ENCODE measurements at regions not wholly inside any gene's neighbourhood (a gene's known extent, or its start where the extent isn't known, plus 50 kb on each side); places are given as distances from the start of the nearest gene placed in this dataset.

DNA sequence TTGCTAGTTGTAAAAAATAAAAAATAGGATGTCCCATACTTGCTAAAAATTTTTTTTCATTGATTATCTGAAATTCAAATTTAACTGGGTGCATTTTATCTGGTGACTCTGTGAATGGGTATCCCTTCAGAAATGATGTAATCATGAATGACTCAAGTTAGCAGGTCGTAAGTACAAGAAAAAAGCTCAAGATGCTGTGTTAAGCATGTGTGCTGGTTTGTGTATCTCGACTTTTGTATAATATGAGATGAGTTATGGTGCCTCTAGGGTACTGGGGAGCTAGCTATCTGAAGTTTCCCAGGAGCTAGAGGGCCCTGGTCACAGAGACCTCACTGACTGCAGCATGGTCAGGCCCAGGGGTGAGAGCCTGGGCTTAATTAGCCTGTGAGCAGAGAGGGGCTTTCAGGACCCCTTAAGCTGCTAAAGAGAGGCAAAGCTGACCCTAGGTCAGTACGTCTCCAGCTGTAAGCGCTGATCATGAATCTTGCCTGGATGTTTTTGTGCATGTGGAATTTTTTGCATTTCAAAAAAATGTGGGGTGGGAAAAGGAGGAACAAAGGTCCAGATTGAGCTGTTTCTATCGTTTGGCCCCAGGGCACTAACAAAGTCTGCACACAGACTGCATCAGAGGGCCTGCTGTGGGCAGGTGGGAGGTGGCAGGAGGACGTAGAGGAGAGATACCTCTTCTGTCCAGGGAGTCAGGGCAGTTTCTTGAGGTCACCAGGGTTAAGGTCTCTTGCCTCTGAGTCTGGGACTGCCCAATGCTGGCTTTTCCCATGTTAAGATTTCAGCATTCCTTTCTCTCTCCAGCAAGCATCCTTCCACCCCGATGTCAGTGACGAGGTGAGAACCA is 233.2 kb upstream of the TPM1 start:
- DNase-seq: no peak
- Histone ChIP-seq H3K36me3 (replicated peaks; ENCODE audit: insufficient read depth, low read length) (no peaks in the 10 kb centered on the region), H3F3A (ENCODE audit: insufficient read depth, low read length) (no peaks in the 10 kb centered on the region), H3K27me3 (replicated peaks; ENCODE audit: insufficient read depth, low read length) (no peaks in the 10 kb centered on the region), H3K4me2 (ENCODE audit: low read depth, low read length) (no peak overlapping the region), H3K4me1 (ENCODE audit: low read length) (no peaks in the 10 kb centered on the region), H2AFZ (ENCODE audit: low read length) (no peak overlapping the region), H3K79me2 (ENCODE audit: low read length) (no peaks in the 10 kb centered on the region), H4K20me1 (ENCODE audit: insufficient read depth, low read length) (no peaks in the 10 kb centered on the region), H3K4me3 (ENCODE audit: low read length) (no peak overlapping the region), H3K9ac (ENCODE audit: low read length) (no peak overlapping the region), H3K9me3 (replicated peaks; ENCODE audit: insufficient read depth, low read length) (no peaks in the 10 kb centered on the region), H3K27ac (ENCODE audit: low read length) (no peak overlapping the region), H3K9me2 (replicated peaks; ENCODE audit: insufficient read depth, low read length) (no peaks in the 10 kb centered on the region)
- no peak for TF ChIP-seq EZH2 (optimal IDR thresholded peaks at IDR 0.05; ENCODE audit: low read depth, low read length)
- no peak for TF ChIP-seq EZH2phosphoT487 (IDR thresholded peaks at IDR 0.05; ENCODE audit: low read length)

DNA sequence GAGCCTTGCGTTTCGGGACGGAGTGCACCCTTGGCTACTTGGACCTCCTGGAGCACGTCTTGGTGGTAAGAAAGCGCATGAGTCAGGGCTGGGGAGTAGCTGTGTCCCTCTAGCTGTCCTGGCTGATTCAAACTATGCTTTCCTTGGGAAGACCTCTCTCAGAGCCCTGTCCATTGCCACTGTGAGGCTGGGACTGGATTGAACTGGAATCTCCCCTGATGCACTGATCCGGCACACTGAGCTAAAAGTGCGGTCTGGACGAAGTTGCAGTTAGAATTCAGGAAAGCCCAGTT is 232.6 kb upstream of the TPM1 start:
- no peak for DNase-seq
- Histone ChIP-seq H3K9ac (ENCODE audit: low read length) (no peak overlapping the region), H3K27ac (ENCODE audit: low read length) (no peak overlapping the region), H2AFZ (ENCODE audit: low read length) (no peak overlapping the region), H3K27me3 (replicated peaks; ENCODE audit: insufficient read depth, low read length) (no peaks in the 10 kb centered on the region), H3K4me2 (ENCODE audit: low read depth, low read length) (no peak overlapping the region), H3K4me3 (ENCODE audit: low read length) (no peak overlapping the region), H3F3A (ENCODE audit: insufficient read depth, low read length) (no peaks in the 10 kb centered on the region), H3K36me3 (replicated peaks; ENCODE audit: insufficient read depth, low read length) (no peaks in the 10 kb centered on the region), H3K9me3 (replicated peaks; ENCODE audit: insufficient read depth, low read length) (no peaks in the 10 kb centered on the region), H3K79me2 (ENCODE audit: low read length) (no peaks in the 10 kb centered on the region), H3K9me2 (replicated peaks; ENCODE audit: insufficient read depth, low read length) (no peaks in the 10 kb centered on the region), H3K4me1 (ENCODE audit: low read length) (no peaks in the 10 kb centered on the region), H4K20me1 (ENCODE audit: insufficient read depth, low read length) (no peaks in the 10 kb centered on the region)
- no peak for TF ChIP-seq EZH2phosphoT487 (IDR thresholded peaks at IDR 0.05; ENCODE audit: low read length)
- TF ChIP-seq EZH2 (optimal IDR thresholded peaks at IDR 0.05; ENCODE audit: low read depth, low read length): no peak
- TF ChIP-seq, protein P1, sequence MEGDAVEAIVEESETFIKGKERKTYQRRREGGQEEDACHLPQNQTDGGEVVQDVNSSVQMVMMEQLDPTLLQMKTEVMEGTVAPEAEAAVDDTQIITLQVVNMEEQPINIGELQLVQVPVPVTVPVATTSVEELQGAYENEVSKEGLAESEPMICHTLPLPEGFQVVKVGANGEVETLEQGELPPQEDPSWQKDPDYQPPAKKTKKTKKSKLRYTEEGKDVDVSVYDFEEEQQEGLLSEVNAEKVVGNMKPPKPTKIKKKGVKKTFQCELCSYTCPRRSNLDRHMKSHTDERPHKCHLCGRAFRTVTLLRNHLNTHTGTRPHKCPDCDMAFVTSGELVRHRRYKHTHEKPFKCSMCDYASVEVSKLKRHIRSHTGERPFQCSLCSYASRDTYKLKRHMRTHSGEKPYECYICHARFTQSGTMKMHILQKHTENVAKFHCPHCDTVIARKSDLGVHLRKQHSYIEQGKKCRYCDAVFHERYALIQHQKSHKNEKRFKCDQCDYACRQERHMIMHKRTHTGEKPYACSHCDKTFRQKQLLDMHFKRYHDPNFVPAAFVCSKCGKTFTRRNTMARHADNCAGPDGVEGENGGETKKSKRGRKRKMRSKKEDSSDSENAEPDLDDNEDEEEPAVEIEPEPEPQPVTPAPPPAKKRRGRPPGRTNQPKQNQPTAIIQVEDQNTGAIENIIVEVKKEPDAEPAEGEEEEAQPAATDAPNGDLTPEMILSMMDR (IDR thresholded peaks at IDR 0.05; ENCODE audit: low read length): no peak

DNA sequence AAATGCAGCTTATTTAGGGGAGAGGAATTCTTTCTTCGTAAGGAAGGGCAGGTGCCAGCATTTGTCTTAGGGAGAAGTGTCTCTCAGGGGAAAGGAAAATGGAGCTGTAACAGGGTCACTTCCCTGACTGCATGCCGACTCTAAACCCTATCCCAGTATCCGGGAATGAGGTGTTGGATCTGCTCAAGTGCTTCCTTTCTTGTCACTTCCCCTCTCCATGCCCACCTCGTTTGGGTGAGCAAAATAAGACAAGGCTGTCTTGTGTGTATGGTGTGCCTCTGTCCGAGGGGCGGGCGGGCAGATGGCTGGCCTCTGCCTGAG is 230.1 kb upstream of the TPM1 start:
- Histone ChIP-seq H2AFZ (ENCODE audit: low read length) (no peak overlapping the region), H3K9me3 (replicated peaks; ENCODE audit: insufficient read depth, low read length) (no peaks in the 10 kb centered on the region), H3K9ac (ENCODE audit: low read length) (no peak overlapping the region), H3K4me1 (ENCODE audit: low read length) (no peaks in the 10 kb centered on the region), H3K9me2 (replicated peaks; ENCODE audit: insufficient read depth, low read length) (no peaks in the 10 kb centered on the region), H3K36me3 (replicated peaks; ENCODE audit: insufficient read depth, low read length) (no peaks in the 10 kb centered on the region), H3K4me2 (ENCODE audit: low read depth, low read length) (no peak overlapping the region), H4K20me1 (ENCODE audit: insufficient read depth, low read length) (no peaks in the 10 kb centered on the region), H3K79me2 (ENCODE audit: low read length) (no peaks in the 10 kb centered on the region), H3K27ac (ENCODE audit: low read length) (no peak overlapping the region), H3K4me3 (ENCODE audit: low read length) (no peak overlapping the region), H3K27me3 (replicated peaks; ENCODE audit: insufficient read depth, low read length) (no peaks in the 10 kb centered on the region), H3F3A (ENCODE audit: insufficient read depth, low read length) (no peaks in the 10 kb centered on the region)
- TF ChIP-seq, protein P1 (IDR thresholded peaks at IDR 0.05; ENCODE audit: low read length): no peak
- TF ChIP-seq EZH2 (optimal IDR thresholded peaks at IDR 0.05; ENCODE audit: low read depth, low read length): no peak
- TF ChIP-seq EZH2phosphoT487 (IDR thresholded peaks at IDR 0.05; ENCODE audit: low read length): no peak
- no peak for DNase-seq

DNA sequence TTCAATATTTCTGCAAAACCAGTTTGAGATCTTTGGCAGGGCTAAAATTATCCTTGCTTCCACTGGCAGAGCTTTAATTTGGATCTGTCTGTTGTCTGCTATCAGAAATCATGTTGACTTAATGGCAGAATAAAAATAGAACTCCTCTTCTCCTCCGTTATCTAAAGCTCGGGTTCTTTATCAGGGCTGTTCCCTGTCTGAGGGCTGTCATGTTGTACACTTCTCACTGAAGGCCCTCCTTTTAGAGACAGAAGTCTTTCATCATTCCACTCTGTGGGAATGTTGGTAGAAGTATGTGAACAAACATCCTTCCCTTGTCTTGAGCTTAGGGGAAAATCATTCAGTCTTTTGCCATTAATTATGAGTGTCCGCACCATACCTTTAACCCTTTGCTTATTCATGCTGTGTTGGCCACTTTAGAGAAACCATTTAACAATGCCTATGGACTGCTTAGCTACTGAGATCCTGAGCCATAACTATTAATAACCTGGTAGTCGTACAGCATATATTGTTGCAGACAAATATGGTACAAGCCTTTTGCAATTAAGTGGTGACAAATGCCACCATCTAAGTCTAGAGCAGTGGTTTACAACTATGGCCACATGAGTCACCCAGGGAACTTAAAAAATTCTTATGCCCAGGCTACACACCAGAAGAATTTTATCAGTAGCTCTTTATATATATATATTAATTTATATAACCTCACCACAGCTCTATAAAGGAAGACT is 226.0 kb upstream of the TPM1 start:
- H3K9me2 ChIP-seq (replicated peaks; ENCODE audit: insufficient read depth, low read length): no peaks in the 10 kb centered on the region
- no peak overlapping the region for H3K9ac ChIP-seq (ENCODE audit: low read length)
- no peak overlapping the region for H2AFZ ChIP-seq (ENCODE audit: low read length)
- no peak overlapping the region for H3K27ac ChIP-seq (ENCODE audit: low read length)
- H3K79me2 ChIP-seq (ENCODE audit: low read length): no peaks in the 10 kb centered on the region
- no peaks in the 10 kb centered on the region for H3F3A ChIP-seq (ENCODE audit: insufficient read depth, low read length)
- no peak for TF ChIP-seq EZH2 (optimal IDR thresholded peaks at IDR 0.05; ENCODE audit: low read depth, low read length)
- no peak for TF ChIP-seq EZH2phosphoT487 (IDR thresholded peaks at IDR 0.05; ENCODE audit: low read length)
- TF ChIP-seq, protein P1 (IDR thresholded peaks at IDR 0.05; ENCODE audit: low read length): no peak
- H3K27me3 ChIP-seq (replicated peaks; ENCODE audit: insufficient read depth, low read length): no peaks in the 10 kb centered on the region
- H3K36me3 ChIP-seq (replicated peaks; ENCODE audit: insufficient read depth, low read length): no peaks in the 10 kb centered on the region
- H4K20me1 ChIP-seq (ENCODE audit: insufficient read depth, low read length): no peaks in the 10 kb centered on the region
- H3K4me3 ChIP-seq (ENCODE audit: low read length): no peak overlapping the region
- H3K4me2 ChIP-seq (ENCODE audit: low read depth, low read length): no peak overlapping the region
- H3K9me3 ChIP-seq (replicated peaks; ENCODE audit: insufficient read depth, low read length): no peaks in the 10 kb centered on the region
- no peak for DNase-seq
- no peaks in the 10 kb centered on the region for H3K4me1 ChIP-seq (ENCODE audit: low read length)

Measured in MM.1S (cell line).